Activated naive CD4-positive, alpha-beta T cell treated with anti-CD3 and anti-CD28 coated beads, Interleukin-2, amount 10 ng/mL, durations not matched to agents 7 days and 5 days (primary cell): ENCODE measurements at regions not wholly inside any gene's neighbourhood (a gene's known extent, or its start where the extent isn't known, plus 50 kb on each side); places are given as distances from the start of the nearest gene placed in this dataset.
"Not testable (repeated sequence)": the region's sequence is repeated elsewhere in the genome, so short reads cannot be mapped to it uniquely, and the experiment has no call there.

Source experiments
- CTCF ChIA-PET: fragments of 350-600 bp; sonication (Branson Sonifier 250); formaldehyde crosslinking; loops from one replicate; lab custom pipeline; 2021; ENCODE audit warnings: antibody characterized with exemption; lab: Charles Lee
- DNase-seq: peaks from one replicate; pipeline ENCODE4 v3.0.0-alpha.2; 2020
- H3K27ac Mint-ChIP-seq: one replicate; pipeline ENCODE4 v1.8.0; 2021; ENCODE audit warnings: mild to moderate bottlenecking, moderate library complexity, mixed read lengths
- H3K27me3 Mint-ChIP-seq: one replicate; pipeline ENCODE4 v1.8.0; 2021; ENCODE audit warnings: mild to moderate bottlenecking, mixed read lengths
- H3K36me3 Mint-ChIP-seq: one replicate; pipeline ENCODE4 v1.8.0; 2021; ENCODE audit warnings: mixed read lengths
- H3K4me1 Mint-ChIP-seq: one replicate; pipeline ENCODE4 v1.8.0; 2021; ENCODE audit warnings: mixed read lengths
- H3K4me3 Mint-ChIP-seq: one replicate; pipeline ENCODE4 v1.8.0; 2021; ENCODE audit warnings: mild to moderate bottlenecking, moderate library complexity, mixed read lengths
- H3K9me3 Mint-ChIP-seq: one replicate; pipeline ENCODE4 v1.8.0; 2021; ENCODE audit warnings: mixed read lengths

DNA sequence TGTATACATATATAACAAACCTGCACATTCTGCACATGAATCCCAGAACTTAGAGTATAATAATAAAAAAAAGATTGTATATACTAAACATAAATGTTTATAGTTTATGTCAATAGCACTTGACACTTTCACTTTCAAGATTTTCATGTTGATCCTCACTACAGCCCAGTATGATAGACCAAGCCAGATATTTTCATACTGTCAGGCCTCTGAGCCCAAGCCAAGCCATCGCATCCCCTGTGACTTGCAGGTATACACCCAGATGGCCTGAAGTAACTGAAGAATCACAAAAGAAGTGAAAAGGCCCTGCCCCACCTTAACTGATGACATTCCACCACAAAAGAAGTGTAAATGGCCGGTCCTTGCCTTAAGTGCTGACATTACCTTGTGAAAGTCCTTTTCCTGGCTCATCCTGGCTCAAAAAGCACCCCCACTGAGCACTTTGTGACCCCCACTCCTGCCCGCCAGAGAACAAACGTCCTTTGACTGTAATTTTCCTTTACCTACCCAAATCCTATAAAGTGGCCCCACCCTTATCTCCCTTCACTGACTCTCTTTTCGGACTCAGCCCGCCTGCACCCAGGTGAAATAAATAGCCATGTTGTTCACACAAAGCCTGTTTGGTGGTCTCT is 555.5 kb upstream of the ADGRL2 start:
- H3K27me3 Mint-ChIP-seq, H3K36me3 Mint-ChIP-seq, H3K4me1 Mint-ChIP-seq, CTCF ChIA-PET, DNase-seq, H3K4me3 Mint-ChIP-seq, H3K27ac Mint-ChIP-seq: not testable (repeated sequence)
- peaks cover 30% of the 10 kb centered on the region for H3K9me3 Mint-ChIP-seq

DNA sequence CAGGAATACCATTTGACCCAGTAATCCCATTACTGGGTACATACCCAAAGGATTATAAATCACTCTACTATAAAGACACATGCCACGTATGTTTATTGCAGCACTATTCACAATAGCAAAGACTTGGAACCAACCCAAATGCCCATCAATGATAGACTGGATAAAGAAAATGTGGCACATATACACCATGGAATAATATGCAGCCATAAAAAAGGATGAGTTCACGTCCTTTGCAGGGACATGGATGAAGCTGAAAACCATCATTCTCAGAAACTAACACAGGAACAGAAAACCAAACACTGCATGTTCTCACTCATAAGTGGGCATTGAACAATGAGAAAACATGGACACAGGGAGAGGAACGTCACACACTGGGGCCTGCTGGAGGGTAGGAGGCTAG is 556.1 kb upstream of the ADGRL2 start:
- H3K9me3 Mint-ChIP-seq: peaks cover 28% of the 10 kb centered on the region
- DNase-seq, CTCF ChIA-PET, H3K4me3 Mint-ChIP-seq, H3K36me3 Mint-ChIP-seq, H3K27ac Mint-ChIP-seq, H3K4me1 Mint-ChIP-seq, H3K27me3 Mint-ChIP-seq: not testable (repeated sequence)

DNA sequence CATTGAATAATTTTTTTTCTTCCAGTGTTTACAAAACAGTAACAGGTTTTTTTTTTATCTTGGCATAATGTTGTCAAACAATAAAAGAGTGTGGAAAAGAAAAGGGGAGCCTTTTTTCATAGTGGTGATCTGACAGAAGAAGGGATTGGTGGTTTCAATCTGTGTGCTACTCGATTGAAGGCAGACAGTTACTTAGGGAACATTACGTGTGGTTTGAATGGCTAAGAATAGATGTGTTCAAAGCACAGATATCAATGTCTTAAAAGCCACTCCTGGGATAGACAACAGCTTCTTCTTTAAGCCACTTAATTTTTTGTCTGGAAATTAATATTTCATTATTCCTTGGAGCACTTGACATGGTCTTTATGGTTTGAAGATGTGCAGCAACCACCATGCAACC is 558.6 kb upstream of the ADGRL2 start:
- DNase-seq: no peak
- Mint-ChIP-seq H3K27me3 (no peaks in the 10 kb centered on the region), H3K9me3 (peaks cover 14% of the 10 kb centered on the region), H3K4me1 (no peaks in the 10 kb centered on the region), H3K27ac (no peak overlapping the region), H3K36me3 (no peaks in the 10 kb centered on the region), H3K4me3 (no peak overlapping the region)
- CTCF ChIA-PET: no interaction called here

DNA sequence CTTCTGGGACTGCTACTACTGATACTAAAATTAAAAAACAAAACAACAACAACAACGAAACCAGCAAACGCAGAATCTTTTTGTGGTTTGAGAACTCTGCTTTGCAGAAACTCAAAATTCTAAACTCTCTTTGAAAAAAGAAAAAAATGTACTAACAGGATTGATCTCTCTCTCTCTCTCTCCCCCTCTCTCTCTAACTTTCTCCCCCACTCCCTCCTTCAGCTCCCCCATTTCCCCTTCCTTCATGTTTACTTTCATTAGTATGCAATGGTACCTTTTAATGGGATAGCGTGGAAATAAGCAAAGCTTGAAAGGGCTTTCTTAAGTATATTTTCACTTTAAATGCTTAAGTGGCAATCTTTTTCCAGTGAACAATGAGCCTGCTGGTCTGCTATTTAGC is 562.6 kb upstream of the ADGRL2 start:
- Mint-ChIP-seq H3K27me3 (no peaks in the 10 kb centered on the region), H3K4me1 (no peaks in the 10 kb centered on the region), H3K4me3 (no peak overlapping the region), H3K9me3 (no peaks in the 10 kb centered on the region), H3K36me3 (no peaks in the 10 kb centered on the region), H3K27ac (no peak overlapping the region)
- CTCF ChIA-PET: no interaction called here
- DNase-seq: no peak

DNA sequence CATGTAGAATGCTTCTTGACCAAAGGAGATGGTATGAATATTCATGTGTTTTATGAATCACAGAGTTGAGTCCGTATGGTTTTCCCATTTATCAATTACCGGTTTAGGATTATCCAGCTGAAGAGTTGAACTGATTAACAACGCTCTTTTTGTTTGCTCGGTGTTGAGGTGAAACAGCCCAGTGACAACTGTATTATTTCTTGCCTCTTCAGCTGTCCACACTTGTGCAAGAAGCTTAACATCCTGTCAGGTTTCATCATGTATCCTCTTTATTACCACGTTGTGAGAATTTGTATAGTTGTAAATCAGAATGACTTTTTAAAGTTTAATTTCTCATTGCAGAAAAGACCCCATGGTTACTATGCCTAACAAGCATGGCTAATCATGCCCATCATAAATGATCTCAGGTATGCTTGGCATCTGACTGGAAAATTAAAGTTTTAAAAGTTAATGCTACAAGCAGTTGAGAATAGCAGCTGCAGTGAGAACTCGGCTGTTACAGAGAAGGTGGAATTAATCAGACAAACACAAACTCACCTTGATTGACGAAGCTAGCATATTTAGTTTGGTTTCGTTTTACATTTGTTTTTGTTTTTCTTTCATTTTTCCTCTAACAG is 563.2 kb upstream of the ADGRL2 start:
- Mint-ChIP-seq H3K4me1 (no peaks in the 10 kb centered on the region), H3K4me3 (no peak overlapping the region), H3K27me3 (no peaks in the 10 kb centered on the region), H3K9me3 (no peaks in the 10 kb centered on the region), H3K36me3 (no peaks in the 10 kb centered on the region), H3K27ac (no peak overlapping the region)
- DNase-seq: no peak
- CTCF ChIA-PET: no interaction called here

DNA sequence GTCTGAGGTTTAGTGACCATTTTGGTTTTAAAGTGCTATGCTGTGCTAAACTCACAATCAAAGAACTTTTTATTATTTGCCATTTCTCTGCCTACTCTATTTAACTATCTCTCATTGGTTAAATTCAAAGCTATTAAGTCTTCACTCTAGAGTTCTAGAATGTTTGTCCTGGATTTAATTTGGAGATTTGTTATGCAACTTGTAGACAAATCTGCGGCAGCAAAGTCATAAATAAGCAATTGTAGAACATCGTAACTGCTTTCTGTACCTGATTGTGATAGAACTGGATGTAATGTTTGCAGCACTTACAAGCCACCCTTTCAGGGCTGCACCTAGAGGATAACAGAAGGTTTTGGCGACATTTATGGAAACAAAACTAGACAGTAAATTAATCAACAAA is 566.5 kb upstream of the ADGRL2 start:
- H3K4me3 Mint-ChIP-seq: no peak overlapping the region
- H3K9me3 Mint-ChIP-seq: no peaks in the 10 kb centered on the region
- no peak overlapping the region for H3K27ac Mint-ChIP-seq
- no peaks in the 10 kb centered on the region for H3K27me3 Mint-ChIP-seq
- no peak for DNase-seq
- no peaks in the 10 kb centered on the region for H3K4me1 Mint-ChIP-seq
- CTCF ChIA-PET: no interaction called here
- H3K36me3 Mint-ChIP-seq: no peaks in the 10 kb centered on the region

DNA sequence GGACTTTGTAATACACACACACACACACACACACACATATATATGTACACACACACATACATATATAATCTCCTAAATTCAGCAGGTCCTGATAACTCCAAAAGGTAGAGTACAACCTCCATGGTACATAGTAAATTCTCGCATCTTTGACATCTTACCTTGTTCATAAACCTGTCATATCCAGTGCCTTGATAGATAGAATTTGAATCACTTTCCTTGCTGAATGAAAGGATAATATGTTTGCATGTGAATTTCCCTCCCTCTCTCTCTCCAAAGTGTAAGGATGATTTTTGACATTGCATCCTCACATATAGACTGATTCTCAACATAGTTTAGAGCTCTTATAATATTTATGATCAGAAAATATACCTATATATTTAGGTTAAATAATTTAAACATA is 567.1 kb upstream of the ADGRL2 start:
- CTCF ChIA-PET: no interaction called here
- Mint-ChIP-seq H3K27ac (no peak overlapping the region), H3K36me3 (no peaks in the 10 kb centered on the region), H3K4me1 (no peaks in the 10 kb centered on the region), H3K4me3 (no peak overlapping the region), H3K27me3 (no peaks in the 10 kb centered on the region), H3K9me3 (no peaks in the 10 kb centered on the region)
- no peak for DNase-seq

DNA sequence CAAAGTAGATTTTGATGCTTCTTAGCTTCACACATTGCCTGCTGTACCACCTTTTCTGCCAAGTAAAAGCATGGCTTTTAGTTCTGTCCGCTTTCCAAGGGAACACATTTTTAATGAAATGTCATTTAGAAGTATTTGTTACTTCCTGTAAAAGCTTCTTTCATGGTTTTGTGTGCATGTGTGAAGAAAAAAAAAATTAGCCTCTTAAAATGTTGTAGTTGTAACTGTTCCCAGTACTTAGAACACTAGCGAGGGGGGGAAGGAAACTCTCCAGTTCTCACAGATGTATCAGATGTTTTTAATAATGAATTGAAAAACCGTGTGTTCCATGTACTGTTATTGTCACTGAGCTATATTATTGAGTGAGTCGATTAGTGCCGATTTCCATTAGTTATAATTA is 568.3 kb upstream of the ADGRL2 start:
- Mint-ChIP-seq H3K27me3 (no peaks in the 10 kb centered on the region), H3K4me1 (no peaks in the 10 kb centered on the region), H3K27ac (no peak overlapping the region), H3K9me3 (no peaks in the 10 kb centered on the region), H3K4me3 (no peak overlapping the region), H3K36me3 (no peaks in the 10 kb centered on the region)
- no peak for DNase-seq
- CTCF ChIA-PET: no interaction called here

DNA sequence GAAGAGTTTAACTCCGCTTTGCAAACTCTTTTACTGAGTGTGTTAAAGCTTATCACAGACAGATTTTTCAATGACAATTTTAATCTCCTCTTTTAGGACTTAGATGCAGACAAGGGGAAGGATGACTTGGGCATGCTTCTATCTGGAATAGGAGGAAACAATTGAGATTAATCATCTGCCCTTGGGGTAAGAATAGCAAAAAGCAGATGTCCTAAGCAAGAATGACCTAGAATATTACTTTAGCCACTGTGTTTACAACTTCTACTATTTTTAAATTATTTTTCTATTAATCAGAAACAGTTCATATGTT is 569.0 kb upstream of the ADGRL2 start:
- no peak overlapping the region for H3K4me3 Mint-ChIP-seq
- no peaks in the 10 kb centered on the region for H3K27me3 Mint-ChIP-seq
- H3K4me1 Mint-ChIP-seq: no peaks in the 10 kb centered on the region
- H3K9me3 Mint-ChIP-seq: peaks cover 1% of the 10 kb centered on the region
- no peaks in the 10 kb centered on the region for H3K36me3 Mint-ChIP-seq
- CTCF ChIA-PET: no interaction called here
- DNase-seq: no peak
- no peak overlapping the region for H3K27ac Mint-ChIP-seq

DNA sequence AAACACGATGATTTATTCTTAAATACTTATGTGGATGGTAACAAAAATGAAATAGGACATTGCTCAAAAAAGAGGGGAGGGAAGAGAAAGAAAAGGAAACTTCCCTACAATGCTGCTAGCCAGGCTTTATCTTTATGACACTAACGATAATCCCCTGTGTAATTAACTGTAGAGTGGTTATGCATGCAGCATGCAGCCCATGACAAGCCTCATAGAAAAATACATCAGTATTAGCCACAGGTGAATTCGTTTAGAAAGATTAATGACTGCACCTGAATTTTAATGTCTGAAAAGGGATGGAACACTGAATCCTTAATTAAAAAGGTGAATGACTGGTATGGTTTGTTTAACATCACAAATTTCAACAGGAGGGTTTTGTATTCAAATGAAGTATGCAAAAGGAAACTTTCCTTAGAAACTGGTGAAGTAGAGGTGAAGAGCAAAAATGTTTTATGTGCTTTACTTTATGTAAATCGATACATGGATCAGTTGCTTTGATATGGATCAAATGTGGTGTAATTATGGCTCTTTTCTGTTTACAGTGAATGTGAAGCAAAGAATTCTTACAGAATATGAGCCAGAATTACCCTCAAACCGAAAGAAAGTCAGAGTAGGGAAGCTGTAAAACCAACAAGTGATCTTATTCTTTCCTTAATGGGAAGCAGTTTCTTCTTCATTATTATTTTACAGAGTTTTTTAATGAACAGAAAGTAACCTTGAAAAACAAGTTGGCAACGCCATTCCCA is 569.6 kb upstream of the ADGRL2 start:
- peaks cover 3% of the 10 kb centered on the region for H3K9me3 Mint-ChIP-seq
- H3K36me3 Mint-ChIP-seq: no peaks in the 10 kb centered on the region
- H3K27ac Mint-ChIP-seq: no peak overlapping the region
- CTCF ChIA-PET: no interaction called here
- H3K4me1 Mint-ChIP-seq: no peaks in the 10 kb centered on the region
- no peak overlapping the region for H3K4me3 Mint-ChIP-seq
- H3K27me3 Mint-ChIP-seq: no peaks in the 10 kb centered on the region
- no peak for DNase-seq

DNA sequence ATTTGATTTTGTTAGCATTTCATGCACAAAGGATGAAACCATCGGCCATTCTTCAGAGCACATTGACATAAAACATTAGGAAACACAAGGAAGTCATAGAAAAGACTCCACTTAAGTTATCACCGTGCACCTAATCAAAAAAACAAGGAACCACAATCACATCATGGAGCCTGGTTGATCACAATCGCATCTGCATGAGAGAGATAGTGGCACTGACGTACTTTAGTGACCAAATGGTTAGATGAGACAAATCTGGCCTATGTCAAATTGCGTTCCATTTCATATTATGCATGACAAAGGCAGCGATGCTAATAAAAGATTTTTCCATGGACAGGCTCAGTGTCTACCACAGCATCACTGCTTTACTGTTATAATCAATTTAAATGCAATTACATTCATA is 571.8 kb upstream of the ADGRL2 start:
- Mint-ChIP-seq H3K4me3 (no peak overlapping the region), H3K4me1 (no peaks in the 10 kb centered on the region), H3K9me3 (peaks cover 3% of the 10 kb centered on the region), H3K36me3 (no peaks in the 10 kb centered on the region), H3K27me3 (no peaks in the 10 kb centered on the region), H3K27ac (no peak overlapping the region)
- no peak for DNase-seq
- CTCF ChIA-PET: no interaction called here

DNA sequence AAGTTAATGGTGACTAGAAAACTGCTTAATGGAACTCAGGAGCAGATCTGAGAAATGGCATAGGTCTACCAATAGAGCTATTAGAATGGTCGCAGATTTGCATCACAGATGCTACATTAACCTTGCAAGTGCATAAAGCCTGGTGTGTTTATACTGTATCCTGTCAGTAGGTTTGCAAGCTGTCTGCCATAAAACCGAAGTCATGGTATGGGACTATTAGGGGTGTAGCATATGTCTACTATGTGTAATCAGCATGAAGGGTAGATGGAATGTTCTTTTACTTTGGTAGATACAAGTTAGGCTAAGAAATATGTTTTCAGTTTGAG is 574.2 kb upstream of the ADGRL2 start:
- CTCF ChIA-PET: no interaction called here
- no peaks in the 10 kb centered on the region for H3K27me3 Mint-ChIP-seq
- H3K27ac Mint-ChIP-seq: no peak overlapping the region
- DNase-seq: no peak
- H3K36me3 Mint-ChIP-seq: no peaks in the 10 kb centered on the region
- no peak overlapping the region for H3K4me3 Mint-ChIP-seq
- H3K4me1 Mint-ChIP-seq: no peaks in the 10 kb centered on the region
- H3K9me3 Mint-ChIP-seq: peaks cover 3% of the 10 kb centered on the region

DNA sequence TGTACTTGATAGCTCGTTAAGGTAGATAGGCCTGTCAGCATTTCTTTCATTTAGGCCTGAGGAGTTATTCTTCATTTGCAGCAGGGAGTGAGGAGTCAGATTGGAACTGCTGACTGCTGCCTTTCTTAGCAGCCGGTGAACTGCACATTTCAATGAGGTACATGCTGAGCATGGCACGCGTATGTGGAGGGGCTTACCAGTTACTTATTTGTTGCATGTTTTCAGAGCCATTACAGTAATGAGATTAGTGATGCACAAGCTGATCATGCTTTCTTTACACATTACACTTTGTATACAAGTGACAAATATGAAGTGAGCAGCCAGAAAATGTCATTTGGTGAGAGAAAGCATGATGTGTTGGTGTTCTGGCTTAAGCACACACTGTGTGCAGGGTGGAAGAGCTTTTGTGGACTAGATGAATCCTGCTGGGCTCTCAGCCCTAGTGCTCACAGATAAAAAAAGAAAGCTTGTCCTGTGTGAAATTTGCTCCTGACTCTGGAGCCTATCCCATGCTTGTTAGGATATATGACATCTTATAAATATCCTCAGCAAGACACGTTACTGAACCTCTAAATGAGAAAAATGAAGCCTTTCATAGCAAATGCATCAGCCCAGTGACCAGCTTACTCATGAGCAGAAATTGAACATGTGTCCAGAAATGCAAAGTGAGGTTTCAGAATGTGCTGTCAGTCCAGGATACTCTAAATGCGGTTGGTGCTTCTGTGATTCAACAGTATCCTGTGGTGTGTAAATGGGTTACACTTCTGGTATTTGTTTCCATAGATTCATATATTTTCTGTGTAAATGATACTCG is 574.7 kb upstream of the ADGRL2 start:
- CTCF ChIA-PET: no interaction called here
- Mint-ChIP-seq H3K9me3 (peaks cover 5% of the 10 kb centered on the region), H3K36me3 (no peaks in the 10 kb centered on the region), H3K27me3 (no peaks in the 10 kb centered on the region), H3K4me1 (no peaks in the 10 kb centered on the region), H3K27ac (no peak overlapping the region), H3K4me3 (no peak overlapping the region)
- no peak for DNase-seq

DNA sequence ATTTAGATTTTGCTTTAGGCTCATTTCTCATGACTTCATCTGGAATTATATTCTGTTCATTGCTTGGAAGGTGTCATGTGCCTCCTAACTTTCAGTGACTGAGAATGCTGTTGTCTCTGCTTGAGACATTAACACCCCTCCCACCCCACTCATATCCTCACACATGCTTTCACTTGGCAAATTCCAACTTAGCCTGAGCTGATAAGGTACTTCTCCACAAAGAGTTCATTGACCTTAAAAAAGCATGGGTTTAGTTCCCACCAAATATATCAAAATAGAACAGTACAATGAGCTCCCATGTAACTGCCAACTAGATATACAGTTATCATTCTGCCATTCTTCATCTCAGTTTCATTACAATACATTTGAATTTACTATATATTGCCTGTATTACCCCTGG is 576.5 kb upstream of the ADGRL2 start:
- Mint-ChIP-seq H3K36me3 (no peaks in the 10 kb centered on the region), H3K9me3 (peaks cover 5% of the 10 kb centered on the region), H3K27ac (no peak overlapping the region), H3K4me1 (no peaks in the 10 kb centered on the region), H3K27me3 (no peaks in the 10 kb centered on the region), H3K4me3 (no peak overlapping the region)
- CTCF ChIA-PET: no interaction called here
- no peak for DNase-seq

DNA sequence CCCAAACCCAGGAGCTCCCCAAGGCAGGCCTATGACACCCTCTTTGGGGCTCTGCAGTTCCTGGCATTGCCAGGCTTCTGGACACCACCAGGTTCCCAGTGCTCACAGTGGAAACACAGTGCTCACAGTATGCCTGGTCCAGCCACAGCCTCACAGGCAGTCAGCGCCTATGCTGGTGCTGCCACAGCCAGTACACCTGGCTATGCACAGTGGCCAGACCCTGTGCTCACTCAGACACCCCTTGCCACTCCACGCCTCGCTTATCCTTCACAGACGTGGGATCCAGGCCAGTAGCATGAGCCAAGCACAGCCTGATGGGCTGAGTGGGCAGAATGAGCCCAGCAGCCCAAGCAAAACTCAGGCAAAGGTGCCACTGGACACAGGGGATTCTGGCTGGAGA is 579.2 kb upstream of the ADGRL2 start:
- H3K4me3 Mint-ChIP-seq: no peak overlapping the region
- H3K9me3 Mint-ChIP-seq: peaks cover 3% of the 10 kb centered on the region
- H3K27ac Mint-ChIP-seq: no peak overlapping the region
- no peaks in the 10 kb centered on the region for H3K27me3 Mint-ChIP-seq
- CTCF ChIA-PET: no interaction called here
- H3K4me1 Mint-ChIP-seq: no peaks in the 10 kb centered on the region
- H3K36me3 Mint-ChIP-seq: no peaks in the 10 kb centered on the region
- no peak for DNase-seq
